H1 (cell line): ENCODE measurements at regions not wholly inside any gene's neighbourhood (a gene's known extent, or its start where the extent isn't known, plus 50 kb on each side); places are given as distances from the start of the nearest gene placed in this dataset.

Experiments
- CTCF ChIA-PET: fragments of 300-600 bp; sonication (Branson Sonifier 250); formaldehyde crosslinking; loops from one replicate; lab custom pipeline; 2021; ENCODE audit not compliant: partially characterized antibody; lab: Charles Lee
- POLR2A ChIA-PET: fragments of 300-600 bp; sonication (Branson Sonifier 250); formaldehyde crosslinking; loops from one replicate; lab custom pipeline; 2021; ENCODE audit warnings: inconsistent platforms; ENCODE audit not compliant: partially characterized antibody; lab: Charles Lee
- DNase-seq, 2 experiments: peaks; one replicate each; pipeline versions ENCODE4 v3.0.0 to v3.0.0-alpha.2; 2010 to 2022; ENCODE audit warnings: low spot score in 2 of 2, low read depth in 1 of 2, mixed read lengths in 1 of 2
- FAIRE-seq: peaks from 2 replicates; lab custom pipeline; 2011; peaks lifted over from hg19 to GRCh38; lab: Jason Lieb, UNC
- H2AFZ ChIP-seq: 2 replicates; pipeline ENCODE4 v1.8.1; 2012; ENCODE audit warnings: low read length, inconsistent platforms
- H2AK5ac ChIP-seq: 2 replicates; pipeline ENCODE4 v1.6.1; 2013; ENCODE audit warnings: low read depth, low read length
- H2BK120ac ChIP-seq: replicated peaks from 2 replicates; pipeline ENCODE3; 2013; ENCODE audit warnings: low read depth, low read length, inconsistent platforms
- H2BK12ac ChIP-seq: 2 replicates; pipeline ENCODE4 v1.6.1; 2013; ENCODE audit warnings: low read depth, low read length
- H2BK15ac ChIP-seq: 2 replicates; pipeline ENCODE4 v1.6.1; 2013; ENCODE audit warnings: low read length
- H2BK20ac ChIP-seq: 2 replicates; pipeline ENCODE4 v1.6.1; 2013; ENCODE audit warnings: low read length
- H2BK5ac ChIP-seq: 2 replicates; pipeline ENCODE4 v1.6.1; 2013; ENCODE audit warnings: low read depth, low read length
- H3K14ac ChIP-seq: 2 replicates; pipeline ENCODE4 v1.6.1; 2013; ENCODE audit warnings: inconsistent platforms; ENCODE audit not compliant: insufficient read length
- H3K18ac ChIP-seq: 2 replicates; pipeline ENCODE4 v1.6.1; 2013; ENCODE audit warnings: low read length; ENCODE audit errors: extremely low read depth
- H3K23ac ChIP-seq: 2 replicates; pipeline ENCODE4 v1.6.1; 2013; ENCODE audit warnings: inconsistent platforms; ENCODE audit not compliant: insufficient read length
- H3K23me2 ChIP-seq: 2 replicates; pipeline ENCODE4 v1.6.1; 2013; ENCODE audit warnings: low read depth, low read length
- H3K27ac ChIP-seq: 2 replicates; pipeline ENCODE4 v1.6.1; 2011; ENCODE audit warnings: low read depth, low read length, inconsistent platforms
- H3K27me3 ChIP-seq, 4 experiments: replicated peaks in 1 of 4; 1 replicate in 1 of 4; 2 replicates in 3 of 4; pipeline versions ENCODE4 v1.6.1 to v1.8.1; 2011 to 2013; ENCODE audit warnings: low read length in 3 of 4, mild to moderate bottlenecking in 3 of 4, inconsistent platforms in 2 of 4, mixed read lengths in 2 of 4, moderate library complexity in 1 of 4; ENCODE audit not compliant: control insufficient read depth in 3 of 4, insufficient read depth in 3 of 4; ENCODE audit errors: extremely low read depth in 1 of 4
- H3K36me3 ChIP-seq, 4 experiments: 2 replicates each; pipeline versions ENCODE4 v1.6.1 to v1.8.1; 2011 to 2013; ENCODE audit warnings: mild to moderate bottlenecking in 4 of 4, low read length in 3 of 4, moderate library complexity in 2 of 4, control low read depth in 1 of 4, inconsistent platforms in 1 of 4; ENCODE audit not compliant: insufficient read depth in 4 of 4, control insufficient read depth in 2 of 4
- H3K4ac ChIP-seq: replicated peaks from 2 replicates; pipeline ENCODE3; 2013; ENCODE audit warnings: low read length, low read depth, mixed read lengths, inconsistent platforms; ENCODE audit not compliant: insufficient read length
- H3K4me1 ChIP-seq, 4 experiments: replicated peaks in 1 of 4; 1 replicate in 1 of 4; 2 replicates in 3 of 4; pipeline versions ENCODE4 v1.6.1 to v1.8.1; 2011 to 2013; ENCODE audit warnings: low read length in 3 of 4, inconsistent platforms in 2 of 4, mixed read lengths in 1 of 4; ENCODE audit not compliant: insufficient read depth in 4 of 4, control insufficient read depth in 3 of 4
- H3K4me2 ChIP-seq, 2 experiments: 2 replicates each; pipeline versions ENCODE4 v1.6.1 to v1.8.1; 2011 to 2013; ENCODE audit warnings: low read depth in 2 of 2, low read length in 2 of 2, control low read depth in 1 of 2, inconsistent platforms in 1 of 2, mild to moderate bottlenecking in 1 of 2; ENCODE audit not compliant: insufficient read depth in 1 of 2
- H3K4me3 ChIP-seq, 4 experiments: fragments of 200-600, 300-600 bp in 1 of 4; sonication (generic), shearing (Covaris generic), sonication (Bioruptor Twin) in 1 of 4; 2 replicates each; pipeline versions ENCODE4 v1.5.1 to v1.8.1; 2011 to 2016; ENCODE audit warnings: low read length in 4 of 4, low read depth in 3 of 4, control low read depth in 2 of 4, inconsistent platforms in 2 of 4, mild to moderate bottlenecking in 2 of 4, mixed read lengths in 1 of 4, moderate library complexity in 1 of 4; ENCODE audit not compliant: insufficient read depth in 2 of 4; ENCODE audit errors: extremely low read depth in 1 of 4
- H3K56ac ChIP-seq: replicated peaks from 2 replicates; pipeline ENCODE3; 2013; ENCODE audit warnings: low read depth, mild to moderate bottlenecking, mixed read lengths, low read length, inconsistent platforms; ENCODE audit not compliant: insufficient read length
- H3K79me1 ChIP-seq: 2 replicates; pipeline ENCODE4 v1.6.1; 2013; ENCODE audit warnings: low read depth, low read length, control low read depth
- H3K79me2 ChIP-seq, 2 experiments: 2 replicates each; pipeline versions ENCODE4 v1.6.1 to v1.8.1; 2012 to 2013; ENCODE audit warnings: low read length in 2 of 2, mild to moderate bottlenecking in 2 of 2, inconsistent platforms in 1 of 2; ENCODE audit not compliant: insufficient read depth in 2 of 2, control insufficient read depth in 1 of 2
- H3K9ac ChIP-seq, 4 experiments: replicated peaks in 1 of 4; 1 replicate in 1 of 4; 2 replicates in 3 of 4; pipeline versions ENCODE4 v1.6.1 to v1.8.1; 2011 to 2013; ENCODE audit warnings: low read depth in 3 of 4, low read length in 3 of 4, control low read depth in 2 of 4, mild to moderate bottlenecking in 2 of 4, moderate library complexity in 2 of 4, inconsistent platforms in 1 of 4; ENCODE audit errors: extremely low read depth in 1 of 4
- H3K9me3 ChIP-seq, 2 experiments: 2 replicates each; pipeline versions ENCODE4 v1.6.1 to v1.8.1; 2012 to 2013; ENCODE audit warnings: mild to moderate bottlenecking in 2 of 2, moderate library complexity in 2 of 2, control low read depth in 1 of 2, inconsistent platforms in 1 of 2, low read depth in 1 of 2, low read length in 1 of 2, mixed read lengths in 1 of 2; ENCODE audit not compliant: insufficient read depth in 2 of 2
- H4K20me1 ChIP-seq, 2 experiments: replicated peaks in 1 of 2; 2 replicates each; pipeline versions ENCODE3 to v1.8.1; 2011 to 2013; ENCODE audit warnings: inconsistent platforms in 2 of 2, low read length in 2 of 2, mild to moderate bottlenecking in 1 of 2; ENCODE audit not compliant: insufficient read depth in 2 of 2, control insufficient read depth in 1 of 2
- H4K5ac ChIP-seq: 2 replicates; pipeline ENCODE4 v1.6.1; 2013; ENCODE audit warnings: low read length, low read depth, mixed read lengths, inconsistent platforms; ENCODE audit not compliant: insufficient read length
- H4K8ac ChIP-seq: 2 replicates; pipeline ENCODE4 v1.8.0; 2013; ENCODE audit warnings: mild to moderate bottlenecking, moderate library complexity, low read length, inconsistent platforms; ENCODE audit not compliant: insufficient read depth; ENCODE audit errors: extremely low read depth
- H4K91ac ChIP-seq: replicated peaks from 2 replicates; pipeline ENCODE3; 2013; ENCODE audit warnings: low read length, mixed read lengths, inconsistent platforms; ENCODE audit not compliant: insufficient read length
- BCL11A ChIP-seq, 2 experiments: IDR thresholded peaks; one replicate each; pipeline ENCODE4 v1.6.1; 2011; ENCODE audit warnings: low read depth in 2 of 2, low read length in 2 of 2, mild to moderate bottlenecking in 2 of 2
- BRCA1 ChIP-seq: IDR thresholded peaks from 2 replicates; pipeline ENCODE4 v1.6.1; 2012; ENCODE audit warnings: low read depth, low read length, improper control_type of control experiment
- FOSL1 ChIP-seq: IDR thresholded peaks from 2 replicates; pipeline ENCODE4 v1.6.1; 2011; ENCODE audit warnings: mild to moderate bottlenecking, low read depth, low read length, moderate library complexity; ENCODE audit not compliant: insufficient read depth
- GABPA ChIP-seq: IDR thresholded peaks from 2 replicates; pipeline ENCODE4 v1.6.1; 2011; ENCODE audit warnings: mild to moderate bottlenecking, low read length, moderate library complexity, borderline replicate concordance; ENCODE audit not compliant: insufficient read depth
- KDM5A ChIP-seq: fragments of 200-600 bp; IDR thresholded peaks from 2 replicates; pipeline ENCODE4 v1.7.1; 2012; ENCODE audit warnings: mild to moderate bottlenecking, low read length, inconsistent platforms, mixed read lengths
- MAFK ChIP-seq: IDR thresholded peaks from 2 replicates; pipeline ENCODE4 v1.6.1; 2012; ENCODE audit warnings: low read depth, mild to moderate bottlenecking, improper control_type of control experiment, low read length
- POU5F1 ChIP-seq: IDR thresholded peaks from 2 replicates; pipeline ENCODE4 v1.6.1; 2011; ENCODE audit warnings: low read depth, mild to moderate bottlenecking, low read length, moderate library complexity
- RNF2 ChIP-seq: fragments of 200-900, 300-1000 bp; sonication (generic); IDR thresholded peaks from 2 replicates; pipeline ENCODE4 v1.7.1; 2016; ENCODE audit warnings: borderline replicate concordance, low read depth, mild to moderate bottlenecking, antibody characterized with exemption, low read length; ENCODE audit not compliant: poor library complexity, severe bottlenecking; ENCODE audit errors: missing control alignments
- SAP30 ChIP-seq: fragments of 300-600 bp; sonication (generic); IDR thresholded peaks from 2 replicates; pipeline ENCODE4 v1.7.1; 2012; ENCODE audit warnings: low read length, moderate library complexity, mild to moderate bottlenecking, inconsistent platforms; ENCODE audit not compliant: insufficient read depth, insufficient replicate concordance
- SIN3A ChIP-seq, 2 experiments: IDR thresholded peaks in 1 of 2; conservative IDR thresholded peaks in 1 of 2; 2 replicates each; pipeline ENCODE4 v1.6.1; 2011 to 2012; ENCODE audit warnings: low read length in 2 of 2, improper control_type of control experiment in 1 of 2, low read depth in 1 of 2, mild to moderate bottlenecking in 1 of 2
- SP4 ChIP-seq: IDR thresholded peaks from 2 replicates; pipeline ENCODE4 v1.6.1; 2012; ENCODE audit warnings: low read length, inconsistent platforms
- TAF1 ChIP-seq: IDR thresholded peaks from 2 replicates; pipeline ENCODE4 v1.6.1; 2011; ENCODE audit warnings: mild to moderate bottlenecking, low read depth, low read length
- whole genome bisulfite sequencing, 2 experiments: shearing (Covaris generic) in 1 of 2; methylation state at CpG; one replicate each; pipeline versions ENCODE4 v1.1.6 to v1.1.7; 2013 to 2015; ENCODE audit warnings: low lambda C conversion rate in 2 of 2, mixed read lengths in 2 of 2, inconsistent platforms in 1 of 2, low coverage in 1 of 2, missing lambda C conversion rate in 1 of 2; ENCODE audit not compliant: insufficient replicate concordance in 2 of 2, insufficient coverage in 1 of 2, insufficient read length in 1 of 2; ENCODE audit errors: extremely low coverage in 1 of 2, missing lambda C conversion rate in 1 of 2; 5-methylcytosine and 5-hydroxymethylcytosine counted together
- TF ChIP-seq, protein P1 (sequence below): IDR thresholded peaks from 2 replicates; pipeline ENCODE4 v1.6.1; 2012; ENCODE audit warnings: low read length, inconsistent platforms

DNA sequence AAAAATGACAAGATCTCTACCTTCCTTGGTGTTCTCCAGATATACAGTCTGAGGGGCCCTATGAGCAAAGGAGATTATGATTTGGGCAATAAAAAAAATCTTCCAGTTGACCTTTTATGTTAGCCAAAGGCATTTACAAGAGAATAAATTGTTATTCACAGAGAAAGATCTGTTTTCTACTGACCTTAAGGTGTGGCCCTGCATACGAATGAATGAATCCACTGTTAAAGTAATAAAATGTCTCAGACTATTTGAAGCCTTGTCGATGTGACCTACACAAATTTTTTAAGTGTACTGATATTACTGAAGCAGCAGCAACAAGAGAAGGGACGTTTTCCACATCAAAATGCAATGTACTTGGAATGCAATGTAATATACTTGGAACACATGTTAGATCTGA is 95.9 kb upstream of the SSTR4 start:
- 91% methylated on average over 3 of the region's 3 CpGs; no CpG with 5 or more reads in 1 of the 2 experiments for WGBS, 2 experiments
- Histone ChIP-seq H2BK15ac (no peak overlapping the region), H3K79me2 (no peaks in the 10 kb centered on the region), H3K4me2 (no peak overlapping the region), H3K27me3 (no peaks in the 10 kb centered on the region), H4K91ac (no peak overlapping the region), H2BK20ac (no peak overlapping the region), H3K4ac (no peak overlapping the region), H3K4me1 (no peaks in the 10 kb centered on the region), H2AK5ac (no peak overlapping the region), H2AFZ (no peak overlapping the region), H2BK5ac (no peak overlapping the region), H4K8ac (no peak overlapping the region), H3K27ac (no peak overlapping the region), H3K23ac (no peak overlapping the region), H3K14ac (no peak overlapping the region), H3K56ac (no peak overlapping the region), H4K20me1 (no peaks in the 10 kb centered on the region), H3K18ac (no peak overlapping the region), H3K4me3 (no peak overlapping the region), H3K9ac (no peak overlapping the region), H2BK12ac (no peak overlapping the region), H3K9me3 (no peaks in the 10 kb centered on the region), H3K36me3 (no peaks in the 10 kb centered on the region), H3K79me1 (no peaks in the 10 kb centered on the region), H4K5ac (no peak overlapping the region), H2BK120ac (no peak overlapping the region), H3K23me2 (peaks cover 2% of the 10 kb centered on the region; the same call in 1 of the 2 replicates)
- no peak for FAIRE-seq
- CTCF ChIA-PET = interaction anchor here (0.6 to 2.2 kb wide), 4 partner anchors 33 to 248 kb away, joined by 3 to 6 read pairs (median 4); no protein-coding TSS in a partner anchor
- no peak for DNase-seq
- POLR2A ChIA-PET = no interaction called here
- no peak for TF ChIP-seq KDM5A
- TF ChIP-seq BRCA1 = no peak
- no peak for TF ChIP-seq FOSL1
- TF ChIP-seq, protein P1, sequence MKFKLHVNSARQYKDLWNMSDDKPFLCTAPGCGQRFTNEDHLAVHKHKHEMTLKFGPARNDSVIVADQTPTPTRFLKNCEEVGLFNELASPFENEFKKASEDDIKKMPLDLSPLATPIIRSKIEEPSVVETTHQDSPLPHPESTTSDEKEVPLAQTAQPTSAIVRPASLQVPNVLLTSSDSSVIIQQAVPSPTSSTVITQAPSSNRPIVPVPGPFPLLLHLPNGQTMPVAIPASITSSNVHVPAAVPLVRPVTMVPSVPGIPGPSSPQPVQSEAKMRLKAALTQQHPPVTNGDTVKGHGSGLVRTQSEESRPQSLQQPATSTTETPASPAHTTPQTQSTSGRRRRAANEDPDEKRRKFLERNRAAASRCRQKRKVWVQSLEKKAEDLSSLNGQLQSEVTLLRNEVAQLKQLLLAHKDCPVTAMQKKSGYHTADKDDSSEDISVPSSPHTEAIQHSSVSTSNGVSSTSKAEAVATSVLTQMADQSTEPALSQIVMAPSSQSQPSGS = no peak
- TF ChIP-seq SIN3A (conservative IDR thresholded peaks at IDR 0.05 in 1 of 2, IDR thresholded peaks at IDR 0.05 in 1 of 2; ENCODE audit: low read depth in 1 of 2, low read length in 2 of 2) = no peak
- TF ChIP-seq GABPA = no peak
- TF ChIP-seq RNF2 = no peak
- TF ChIP-seq TAF1 = no peak
- TF ChIP-seq SAP30 = no peak
- no peak for TF ChIP-seq BCL11A (IDR thresholded peaks at IDR 0.05; ENCODE audit: low read depth in 2 of 2, low read length in 2 of 2)
- TF ChIP-seq SP4 = no peak
- no peak for TF ChIP-seq MAFK
- no peak for TF ChIP-seq POU5F1
